ENCODE measurements at regions not wholly inside any gene's neighbourhood (a gene's known extent, or its start where the extent isn't known, plus 50 kb on each side); places are given as distances from the start of the nearest gene placed in this dataset.
"Not testable (repeated sequence)": the region's sequence is repeated elsewhere in the genome, so short reads cannot be mapped to it uniquely, and the experiment has no call there.

DNA sequence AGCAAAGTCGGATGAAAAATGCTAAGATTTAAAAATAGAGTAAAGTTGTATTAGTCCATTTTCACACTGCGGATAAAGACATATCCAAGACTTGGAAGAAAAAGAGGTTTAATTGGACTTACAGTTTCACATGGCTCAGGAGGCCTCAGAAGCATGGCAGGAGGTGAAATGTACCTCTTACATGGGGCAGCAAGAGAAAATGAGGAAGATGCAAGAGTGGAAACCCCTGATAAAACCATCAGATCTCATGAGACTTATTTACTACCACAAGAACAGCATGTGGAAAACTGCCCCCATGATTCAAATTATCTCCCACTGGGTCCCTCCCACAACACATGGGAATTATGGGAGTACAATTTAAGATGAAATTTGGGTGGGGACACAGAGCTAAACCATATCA lies 391.7 kb downstream of the PTPRC start:
- not testable (repeated sequence) for TF ChIP-seq CTCF (IDR thresholded peaks at IDR 0.05; ENCODE audit: insufficient read depth, low read length, poor library complexity, severe bottlenecking); EZH2phosphoT487 (conservative IDR thresholded peaks at IDR 0.05; ENCODE audit: low read length)
